SKM-1 treated with dmso at 0.1 percent for 144 hours (cell line): ENCODE measurements at regions not wholly inside any gene's neighbourhood (a gene's known extent, or its start where the extent isn't known, plus 50 kb on each side); places are given as distances from the start of the nearest gene placed in this dataset.
A peak's percentile ranks its signal among the peaks of the same experiment; 100 is the strongest.

Source experiments
- DNase-seq: peaks from one replicate; lab custom pipeline; 2025; ENCODE audit not compliant: unreplicated experiment; lab: John Stamatoyannopoulos, UW

DNA sequence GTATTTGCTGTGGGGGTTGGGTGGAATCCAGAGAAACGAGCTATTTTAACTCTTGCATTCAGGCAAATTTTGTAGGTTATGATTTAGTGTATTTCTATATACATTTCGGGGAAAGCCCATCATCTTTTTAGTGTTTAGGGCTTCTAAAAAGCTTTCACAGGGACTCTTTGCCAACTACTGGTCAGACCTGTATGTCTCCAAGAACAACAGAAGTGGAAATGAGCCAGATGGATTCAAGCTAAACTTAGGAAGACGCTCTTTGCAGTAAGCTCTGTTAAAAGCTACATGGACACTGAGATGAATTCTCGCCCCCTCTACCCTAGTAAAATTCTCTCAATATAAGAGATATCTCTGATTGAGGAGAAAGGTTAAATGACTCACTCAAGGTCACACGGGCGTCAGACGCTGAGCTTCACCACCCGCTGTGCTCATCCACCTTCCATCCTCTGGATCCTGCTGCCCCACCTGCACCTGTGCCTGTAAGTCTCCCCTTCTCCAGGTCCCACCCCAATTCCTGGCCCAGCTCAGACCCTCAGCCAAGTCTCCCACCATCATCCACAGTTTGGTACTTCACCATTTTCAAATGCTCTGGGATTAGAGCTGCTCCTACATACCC is 85.6 kb downstream of the MARCHF4 start:
- no peak for DNase-seq

DNA sequence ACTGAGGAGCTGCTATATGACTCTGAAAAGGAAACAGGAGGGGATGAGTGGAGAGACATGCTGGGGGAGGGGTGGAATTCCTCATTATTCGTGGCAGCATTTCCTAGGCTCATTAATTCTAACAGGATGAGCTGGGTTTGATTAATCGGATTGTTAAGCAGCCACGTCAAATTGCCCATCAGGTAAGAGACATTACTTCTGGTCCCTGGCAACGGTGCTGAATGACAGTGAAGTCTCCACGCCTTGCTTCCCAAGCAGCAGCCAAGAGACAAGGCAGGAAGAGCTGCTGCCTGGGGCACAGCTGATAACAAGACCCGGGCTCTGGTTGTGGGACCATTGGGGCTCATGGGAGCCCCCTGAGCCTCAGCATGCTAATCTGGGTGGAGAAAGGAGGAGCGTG is 86.6 kb downstream of the MARCHF4 start:
- no peak for DNase-seq

DNA sequence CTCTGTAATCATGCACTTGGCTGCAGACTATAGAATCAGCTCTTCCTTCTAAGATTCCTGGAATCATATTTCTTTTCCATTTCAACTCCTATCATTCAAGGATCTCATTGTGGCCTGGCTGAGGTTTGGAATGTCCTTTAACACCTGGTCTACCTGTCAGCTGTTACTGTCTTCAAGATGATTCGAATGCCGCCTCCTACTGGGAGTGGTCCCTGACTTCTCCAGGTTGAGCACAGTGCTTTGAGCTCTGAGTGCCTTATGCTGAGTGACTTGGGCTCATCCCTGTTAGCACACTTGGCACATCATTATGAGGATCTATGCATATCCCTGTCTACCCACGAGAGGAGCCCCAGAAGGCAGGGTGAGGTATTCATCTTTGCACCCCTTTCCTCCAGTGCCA is 87.6 kb downstream of the MARCHF4 start:
- DNase-seq = no peak

DNA sequence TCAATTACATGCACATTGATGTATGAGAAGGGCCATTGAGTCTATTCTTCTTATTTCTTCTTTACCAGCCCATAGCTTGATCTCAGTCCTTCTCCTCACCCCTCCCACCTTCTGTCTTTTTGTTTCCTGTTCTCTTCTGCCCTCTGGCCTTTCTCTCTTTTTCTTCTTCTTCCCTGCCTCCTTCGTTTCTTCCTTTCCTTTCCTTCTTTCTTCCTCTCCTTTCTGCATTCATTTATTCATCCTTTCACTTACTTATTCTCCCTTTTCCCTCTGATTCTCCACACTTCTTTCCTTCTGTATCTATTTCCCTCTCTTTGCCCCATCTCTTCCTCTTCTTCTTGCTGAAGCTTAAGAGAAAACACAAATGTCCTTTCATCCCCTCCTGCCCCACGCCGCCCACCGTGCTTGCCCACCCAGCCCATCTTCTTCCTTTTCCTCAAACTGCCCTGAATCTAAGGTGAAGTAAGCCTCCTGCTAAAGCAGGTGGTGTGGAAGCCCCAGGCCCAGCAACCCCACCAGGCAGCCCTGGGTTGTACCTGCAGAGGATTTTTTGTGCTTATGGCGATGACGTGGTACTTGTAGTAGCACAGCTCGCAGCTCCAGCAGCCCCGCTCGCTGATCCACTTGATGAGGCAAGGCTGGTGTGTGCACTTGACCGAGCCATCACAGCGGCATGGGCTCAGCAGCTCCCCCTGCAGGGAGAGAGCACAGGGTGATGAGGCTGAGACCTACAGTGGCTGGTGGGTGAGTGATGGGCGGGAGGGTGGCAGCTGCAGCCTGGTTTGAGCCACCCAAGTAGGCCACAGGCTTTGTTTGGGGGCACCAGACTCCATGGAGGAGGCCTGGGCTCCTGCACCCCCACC is 89.0 kb downstream of the MARCHF4 start:
- DNase-seq = peak; percentile 11

DNA sequence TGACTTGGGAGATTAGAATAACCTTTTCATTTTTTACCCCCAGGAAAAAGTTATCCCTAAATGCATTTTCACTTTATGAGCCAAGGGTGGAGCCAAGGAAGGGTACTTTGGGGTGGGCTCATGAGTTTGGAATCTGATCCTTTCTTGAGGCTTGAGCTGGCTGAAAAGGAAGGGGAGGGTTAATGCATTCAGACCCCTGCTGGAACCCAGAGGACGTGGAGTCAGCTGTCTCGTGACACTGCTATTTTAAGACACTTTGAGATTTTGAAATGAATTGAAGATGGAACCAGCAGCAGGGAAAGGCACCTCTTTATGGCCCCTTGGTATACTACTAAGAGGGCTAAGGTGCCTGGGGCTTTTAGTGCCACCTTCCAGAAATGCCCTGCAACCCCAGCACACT is 90.4 kb downstream of the MARCHF4 start:
- DNase-seq = no peak

DNA sequence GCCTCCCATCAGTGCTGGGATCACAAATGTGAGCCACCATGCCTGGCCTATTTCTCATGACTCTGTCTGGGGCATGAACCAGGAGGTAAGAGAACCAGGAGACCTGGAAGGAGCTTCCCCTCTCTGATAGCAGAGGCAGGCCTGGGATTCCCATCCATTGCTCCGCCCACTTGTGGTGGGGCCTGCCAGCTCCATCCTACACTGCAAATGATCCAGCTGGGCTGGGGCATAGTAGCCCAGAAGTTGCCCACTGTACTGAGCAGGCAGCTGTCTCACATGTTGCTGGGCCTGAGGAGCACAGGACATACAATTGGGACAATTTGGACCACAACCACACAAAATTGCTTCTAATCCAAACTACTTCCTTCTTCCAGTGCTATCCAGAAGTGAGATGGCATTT is 91.0 kb downstream of the MARCHF4 start:
- DNase-seq = no peak

DNA sequence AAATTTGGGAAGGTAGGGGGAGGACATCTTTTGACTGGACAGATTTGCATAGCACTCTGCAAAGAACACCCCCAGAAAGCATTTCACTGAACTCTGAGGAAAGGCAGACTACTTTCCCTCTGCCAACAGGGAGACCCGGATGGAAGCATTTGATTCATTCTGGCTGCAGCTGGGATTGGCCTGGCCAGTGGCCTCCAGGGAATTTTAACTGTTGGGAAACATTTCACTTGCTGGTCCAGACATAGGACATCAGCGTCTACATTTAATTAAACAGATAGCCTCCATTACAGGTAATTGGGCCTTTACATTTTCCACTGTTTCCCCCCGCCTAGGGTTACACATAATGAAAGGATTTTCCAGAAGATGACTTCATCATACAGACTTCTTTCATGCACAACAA is 92.8 kb downstream of the MARCHF4 start:
- no peak for DNase-seq

DNA sequence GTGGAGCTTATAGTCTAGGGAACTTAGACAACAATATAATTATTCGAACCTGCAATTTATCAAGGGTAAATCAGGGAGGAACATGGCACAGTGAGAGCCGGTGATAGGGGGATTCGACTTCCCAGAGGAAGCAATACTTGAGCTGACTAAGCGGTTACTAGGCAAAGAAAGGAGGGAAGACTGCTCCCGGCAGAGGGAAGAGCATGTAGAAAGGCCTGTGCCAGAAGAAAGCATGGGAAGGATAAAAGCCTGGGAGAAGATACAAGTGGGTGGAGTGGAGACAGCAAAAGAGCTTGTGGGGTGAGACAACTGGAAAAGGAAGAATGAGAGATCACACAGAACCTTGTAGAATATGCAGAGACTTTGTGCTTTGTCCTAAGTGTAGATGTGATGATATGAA is 93.3 kb downstream of the MARCHF4 start:
- no peak for DNase-seq

DNA sequence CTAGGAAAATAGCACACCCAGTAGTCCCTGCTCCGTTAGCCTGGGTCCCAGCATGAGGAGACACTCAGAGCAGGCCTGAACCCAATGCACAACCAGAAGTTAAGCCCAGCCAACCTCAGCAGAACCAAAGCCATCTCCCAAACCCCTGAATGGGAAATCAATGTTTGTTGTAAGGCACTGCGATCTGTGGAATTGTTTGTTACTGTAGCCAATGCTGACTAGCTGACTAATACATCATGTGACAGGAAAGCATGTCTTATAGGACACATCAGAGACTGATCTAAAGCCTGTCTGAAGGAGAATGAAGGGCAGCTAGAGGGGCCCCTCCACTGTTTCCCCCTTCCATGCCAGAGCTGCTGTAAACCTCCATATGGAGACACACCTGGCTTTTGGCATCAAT is 96.4 kb downstream of the MARCHF4 start:
- no peak for DNase-seq

DNA sequence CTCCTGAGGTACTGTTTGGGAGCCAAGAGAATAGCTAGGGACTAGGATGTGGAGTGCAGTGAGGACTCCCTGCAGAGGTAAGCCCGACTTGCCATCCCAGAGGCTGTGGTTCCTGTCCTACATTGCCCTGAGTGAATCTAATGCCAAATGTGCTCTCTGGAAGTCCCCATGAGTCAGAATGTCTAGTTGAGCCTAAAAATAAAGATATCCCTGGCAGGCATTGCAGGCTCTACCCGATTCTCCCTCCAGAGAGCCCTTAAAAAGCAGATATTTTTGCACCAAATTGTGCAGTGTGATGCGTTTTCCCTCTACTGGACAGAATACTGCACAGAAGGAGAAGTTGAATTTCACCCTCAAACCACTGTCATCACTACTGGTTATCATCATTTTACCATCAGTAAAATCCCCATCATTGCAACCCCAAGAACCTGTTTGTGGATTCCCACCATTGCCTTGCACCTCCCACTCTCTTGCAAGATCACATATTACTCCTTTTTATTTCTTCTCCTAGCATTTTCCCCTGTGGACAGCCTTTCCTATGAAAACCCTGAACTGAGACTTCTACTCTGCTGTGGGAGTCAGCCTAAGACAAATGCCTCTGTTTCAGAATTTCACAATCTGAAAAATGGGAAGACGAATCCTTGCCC is 98.0 kb downstream of the MARCHF4 start:
- DNase-seq = no peak

DNA sequence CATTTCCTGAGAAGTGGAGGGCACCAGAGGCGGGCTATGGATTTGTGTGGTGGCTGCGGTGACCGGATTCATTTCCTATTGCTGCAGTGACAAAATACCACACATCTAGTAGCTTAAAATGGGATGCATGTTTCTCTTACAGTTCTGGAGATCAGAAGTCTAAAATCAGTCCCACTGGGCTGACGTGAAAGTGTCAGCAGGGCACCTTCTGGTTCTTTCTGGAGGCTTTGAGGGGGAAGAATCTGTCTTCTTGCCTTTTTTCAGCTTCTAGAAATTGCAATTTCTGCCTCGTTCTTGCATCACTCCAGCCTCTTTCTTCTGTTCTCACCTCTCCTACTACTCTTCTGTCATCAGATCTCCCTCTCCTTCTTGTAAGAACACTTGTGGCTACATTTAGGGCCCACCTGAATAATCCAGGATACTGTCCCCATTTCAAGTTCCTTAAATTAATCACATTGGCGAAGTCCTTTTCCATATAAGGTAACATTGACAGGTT is 111.2 kb downstream of the MARCHF4 start:
- DNase-seq = no peak

DNA sequence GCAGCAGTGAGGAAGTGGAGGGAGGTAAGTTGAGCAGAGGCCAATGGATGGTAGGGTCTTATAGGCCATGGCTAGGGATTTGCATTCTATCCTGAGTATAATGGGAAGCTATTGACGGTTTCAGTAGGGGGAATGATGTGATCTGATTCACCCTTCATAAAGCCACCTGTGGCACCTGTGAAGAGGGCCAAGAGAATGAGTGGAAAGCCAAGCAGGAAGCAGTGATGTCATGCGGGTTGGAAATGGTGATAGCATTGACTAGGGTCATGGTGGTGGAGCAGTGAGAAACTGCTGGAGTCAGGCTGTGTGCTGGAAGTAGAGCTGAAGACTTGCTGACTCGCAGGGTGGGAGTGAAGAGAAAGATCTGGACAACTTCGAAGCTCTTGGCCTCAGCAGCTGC is 111.7 kb downstream of the MARCHF4 start:
- DNase-seq = no peak

DNA sequence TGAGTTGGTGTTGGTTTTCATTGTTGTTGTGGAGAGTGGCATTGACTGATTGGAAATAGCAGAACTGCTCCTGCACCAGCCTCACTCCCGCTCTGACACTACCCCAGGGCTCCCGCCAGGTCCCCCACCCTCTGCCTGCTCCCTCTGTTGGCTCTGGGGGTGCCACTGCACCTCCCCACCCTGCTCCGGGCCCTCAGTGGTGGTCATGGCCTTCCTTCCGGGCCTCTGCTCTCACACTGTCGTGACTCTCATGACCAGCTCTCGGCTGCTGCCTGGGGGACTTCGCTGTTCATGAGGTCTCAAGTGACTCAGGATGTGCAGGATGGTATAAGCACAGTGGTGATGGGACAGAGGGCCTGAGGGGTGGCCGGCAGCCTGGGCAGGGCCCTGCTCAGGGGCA is 113.2 kb downstream of the MARCHF4 start:
- no peak for DNase-seq

DNA sequence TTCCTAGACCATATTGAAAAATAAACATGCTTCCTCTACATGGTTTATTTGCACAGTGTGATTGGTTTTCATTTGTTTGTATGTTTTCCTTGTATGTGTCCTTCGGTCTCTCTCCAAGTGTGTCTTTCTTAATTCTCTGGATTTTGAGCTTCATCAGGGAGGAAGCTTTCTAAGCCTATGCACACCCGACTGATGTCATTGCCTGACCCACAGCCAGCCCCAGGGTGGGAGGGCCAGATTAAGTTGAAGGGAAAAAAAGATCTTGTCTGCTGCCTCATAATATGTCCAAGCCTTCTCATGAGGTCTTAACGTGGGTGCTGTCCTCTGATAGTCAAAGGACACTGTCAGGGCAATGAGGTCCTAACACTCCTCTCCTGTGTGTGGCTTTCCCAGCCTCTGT is 115.2 kb downstream of the MARCHF4 start:
- no peak for DNase-seq
